GM19324 (cell line): ENCODE measurements at regions not wholly inside any gene's neighbourhood (a gene's known extent, or its start where the extent isn't known, plus 50 kb on each side); places are given as distances from the start of the nearest gene placed in this dataset.

ENCODE experiments used
- ATAC-seq: cut with Tn5 transposase; IDR thresholded peaks from one replicate; pipeline ENCODE4 v1.9.1; 2021; ENCODE audit warnings: mild to moderate bottlenecking, moderate library complexity; ENCODE audit not compliant: unreplicated experiment, low FRiP score

DNA sequence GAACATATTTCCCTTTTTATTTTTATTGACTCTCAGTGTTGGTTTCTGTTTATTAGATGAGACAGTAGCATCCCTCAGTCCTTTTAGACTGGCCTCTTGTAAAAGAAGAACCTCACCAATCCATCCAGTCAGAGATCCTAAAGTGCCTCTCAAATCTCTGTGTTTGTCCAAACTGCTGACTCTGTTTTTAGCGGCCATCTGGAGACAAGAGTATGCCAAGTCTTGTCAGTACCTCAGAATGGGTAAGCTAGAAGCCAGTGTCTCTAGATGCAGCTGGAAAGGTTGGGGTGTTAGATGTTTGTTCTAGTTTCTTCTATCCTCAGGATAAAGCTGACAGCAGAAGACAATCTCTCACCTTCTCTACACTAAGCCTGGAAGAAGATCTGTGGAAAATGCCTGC, 537.7 kb upstream of the ZNF385D start:
- ATAC-seq: no peak

DNA sequence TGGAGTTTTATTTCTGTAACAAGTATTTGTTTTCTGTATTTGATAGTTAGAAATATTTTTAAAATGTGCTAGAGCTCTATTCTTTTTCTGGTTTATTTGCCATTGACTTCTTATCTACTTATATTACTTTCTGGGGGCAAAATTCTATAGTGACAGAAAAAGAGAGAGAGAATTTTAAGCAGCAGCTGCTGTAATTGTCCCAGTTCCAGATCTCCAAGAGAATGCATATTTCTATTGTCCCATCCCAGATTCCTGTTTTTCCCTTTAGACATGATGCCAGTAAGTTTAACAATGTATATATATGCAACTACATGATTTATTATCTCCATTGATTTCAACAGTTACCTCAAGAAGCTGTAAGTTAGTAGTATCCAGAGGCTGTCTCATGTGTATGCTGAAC, 541.7 kb upstream of the ZNF385D start:
- ATAC-seq: no peak

DNA sequence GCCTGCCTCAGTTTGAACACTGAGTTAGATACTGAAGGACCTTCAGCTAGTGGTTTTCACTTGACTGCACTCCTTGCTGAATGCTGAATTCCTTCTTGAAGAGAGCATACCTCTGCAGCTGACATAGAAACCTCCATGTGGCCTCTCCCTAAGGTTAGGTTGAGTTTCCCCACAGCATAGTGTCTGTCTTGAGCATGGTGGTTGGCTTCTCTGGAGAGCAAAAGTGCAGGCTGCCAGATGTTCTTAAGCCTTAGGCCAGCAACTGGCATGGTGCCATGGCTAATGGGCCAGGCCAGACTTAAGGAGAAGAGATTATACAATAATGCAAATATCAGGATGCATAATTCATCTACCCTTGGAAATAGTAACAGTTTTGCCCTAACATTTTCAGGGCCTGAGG, 545.6 kb upstream of the ZNF385D start:
- ATAC-seq: no peak

DNA sequence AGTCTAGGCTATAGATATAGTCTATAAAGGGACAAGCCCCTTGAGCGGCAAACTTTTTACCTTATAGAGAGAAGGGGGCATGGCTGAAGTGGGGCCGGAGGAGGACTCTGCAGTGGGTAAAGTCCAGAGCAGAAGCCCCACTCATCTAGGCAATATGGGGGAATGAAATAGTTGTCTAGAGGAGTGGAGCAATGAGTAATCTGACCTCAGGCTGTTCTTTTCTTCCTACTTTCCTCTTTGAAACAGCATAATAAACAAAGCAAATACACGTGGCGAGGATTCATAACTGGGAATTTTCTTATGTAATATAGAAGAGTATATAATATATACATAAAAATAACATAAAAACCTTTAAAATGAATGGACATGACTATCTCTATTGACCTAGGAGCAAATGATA, 546.4 kb upstream of the ZNF385D start:
- no peak for ATAC-seq

DNA sequence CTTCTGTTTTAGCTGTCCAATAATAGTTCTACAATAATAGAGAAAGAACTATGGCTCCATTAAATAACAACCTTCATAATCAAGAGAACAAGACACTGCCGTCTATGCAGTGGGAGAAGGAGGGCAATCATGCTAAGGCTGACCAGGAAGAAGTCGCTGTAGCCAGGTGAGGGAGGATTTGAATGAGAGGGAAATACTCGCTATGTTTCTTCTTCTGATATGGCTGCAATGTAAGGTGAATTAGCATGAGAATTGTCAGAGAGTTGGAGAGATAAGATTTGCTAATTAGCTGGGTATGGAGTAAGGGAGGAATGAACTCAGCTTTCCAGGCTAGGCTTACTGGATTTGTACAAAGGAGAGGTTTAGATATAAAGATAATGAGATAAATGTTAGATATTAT, 555.4 kb upstream of the ZNF385D start:
- no peak for ATAC-seq

DNA sequence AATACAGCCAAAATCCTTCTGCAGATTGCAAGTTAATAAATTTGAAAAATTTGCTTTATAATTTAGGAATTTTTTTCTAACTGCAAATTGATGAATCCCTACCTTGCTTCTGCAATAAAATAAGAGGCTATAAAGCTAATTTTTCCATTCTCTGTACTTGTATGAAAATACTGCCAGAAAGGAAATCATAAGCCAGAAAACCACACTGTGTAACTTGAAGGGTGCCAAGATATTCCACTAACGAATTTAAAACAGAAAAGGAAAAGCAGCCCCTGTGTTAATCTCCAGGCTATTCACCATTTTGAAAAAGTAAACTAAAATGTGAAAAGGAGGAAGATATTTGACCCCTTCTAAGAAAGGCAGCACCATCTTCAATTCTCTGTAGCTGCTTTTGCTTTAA, 557.9 kb upstream of the ZNF385D start:
- no peak for ATAC-seq

DNA sequence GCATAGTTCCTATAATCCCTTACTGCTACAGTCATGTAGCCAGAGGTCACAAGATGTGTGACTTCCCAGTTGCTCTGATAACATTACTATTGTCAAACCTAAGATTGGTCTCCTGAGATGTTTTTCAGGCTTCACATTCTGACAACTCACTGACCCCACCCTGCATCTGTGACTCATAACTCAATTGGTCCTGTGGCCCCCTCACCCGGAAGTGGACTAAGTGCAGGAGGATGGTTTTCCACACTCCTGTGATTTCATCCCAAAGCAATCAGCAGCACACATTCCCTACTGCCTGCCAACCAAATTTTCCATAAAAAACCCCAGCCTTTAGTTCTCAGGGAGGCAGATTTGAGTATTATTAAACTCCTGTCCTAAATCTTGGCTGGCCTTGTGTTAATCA, 564.9 kb upstream of the ZNF385D start:
- ATAC-seq: no peak

DNA sequence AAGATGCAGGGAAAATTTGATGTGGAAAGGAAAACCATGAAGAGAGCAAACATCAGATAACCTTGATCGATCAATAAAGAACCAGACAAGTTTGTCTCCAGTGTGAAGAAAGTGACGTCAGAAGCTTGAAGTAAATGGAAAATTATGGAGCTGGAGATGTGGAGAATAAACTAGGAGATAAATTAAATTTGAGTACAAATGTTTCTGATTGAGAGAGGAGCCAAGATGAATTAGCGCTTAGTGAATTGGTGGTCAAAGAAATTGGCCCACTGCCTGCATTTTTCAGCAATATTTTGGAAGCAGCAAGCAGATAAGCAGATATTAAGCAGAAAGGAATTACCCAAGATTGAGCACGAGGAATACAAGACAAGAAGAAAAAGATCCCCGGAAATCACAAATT, 567.3 kb upstream of the ZNF385D start:
- ATAC-seq: no peak

DNA sequence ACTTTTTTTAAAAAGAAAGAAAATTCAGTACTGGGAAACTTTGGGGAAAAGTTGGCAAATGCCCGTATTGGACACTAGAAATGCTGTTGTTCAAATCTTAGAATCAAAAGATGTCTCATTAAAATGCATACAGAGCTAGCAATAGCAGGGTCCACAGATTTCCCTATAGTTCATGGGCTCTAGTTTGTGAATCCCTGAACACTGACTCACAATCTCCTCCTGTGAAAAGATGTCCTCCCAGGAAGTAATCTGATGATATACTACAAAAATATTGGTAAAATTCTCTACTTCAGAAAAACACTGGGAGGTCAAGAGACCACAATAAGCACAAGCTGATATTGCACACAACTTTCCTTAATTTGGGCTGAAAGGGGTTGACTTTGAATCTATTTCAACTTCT, 568.4 kb upstream of the ZNF385D start:
- ATAC-seq: no peak

DNA sequence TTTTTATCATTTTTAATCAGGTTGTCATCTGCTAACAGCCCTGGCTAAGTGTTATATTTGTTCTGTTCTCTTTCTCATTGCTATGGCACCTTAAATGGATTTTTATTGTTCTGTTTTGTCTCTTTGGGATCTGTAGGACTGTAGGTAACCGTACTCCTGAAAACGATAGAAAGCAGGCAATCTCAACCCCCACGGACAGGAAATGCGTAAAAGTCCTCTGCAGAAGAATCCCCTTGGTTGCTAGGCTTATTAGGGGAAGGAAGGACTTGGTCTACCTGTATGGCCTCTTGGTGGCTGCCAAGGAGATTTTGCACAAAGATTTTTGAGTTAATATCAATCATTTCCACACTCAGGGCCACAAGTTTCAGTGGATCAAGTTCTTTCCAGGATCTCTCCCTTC, 571.9 kb upstream of the ZNF385D start:
- no peak for ATAC-seq

DNA sequence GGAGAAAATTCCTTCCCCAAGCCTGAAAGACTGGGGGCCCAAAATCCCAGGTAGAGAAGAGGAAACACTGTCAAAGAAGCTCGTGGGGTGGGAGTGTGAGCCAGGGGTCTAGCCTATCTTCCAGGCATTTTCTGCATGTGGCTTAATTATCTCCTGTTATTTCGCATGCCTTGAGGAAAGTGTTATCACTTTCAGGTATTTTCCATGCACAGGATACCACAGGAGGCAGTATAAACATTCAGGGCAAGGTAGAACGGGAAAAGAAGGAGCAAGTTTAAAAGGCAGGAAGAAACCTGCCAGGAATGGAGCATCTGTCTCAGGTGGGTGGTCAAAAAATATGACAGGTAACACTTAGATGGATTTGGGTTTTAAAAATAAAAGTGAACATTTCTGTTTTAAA, 575.3 kb upstream of the ZNF385D start:
- no peak for ATAC-seq

DNA sequence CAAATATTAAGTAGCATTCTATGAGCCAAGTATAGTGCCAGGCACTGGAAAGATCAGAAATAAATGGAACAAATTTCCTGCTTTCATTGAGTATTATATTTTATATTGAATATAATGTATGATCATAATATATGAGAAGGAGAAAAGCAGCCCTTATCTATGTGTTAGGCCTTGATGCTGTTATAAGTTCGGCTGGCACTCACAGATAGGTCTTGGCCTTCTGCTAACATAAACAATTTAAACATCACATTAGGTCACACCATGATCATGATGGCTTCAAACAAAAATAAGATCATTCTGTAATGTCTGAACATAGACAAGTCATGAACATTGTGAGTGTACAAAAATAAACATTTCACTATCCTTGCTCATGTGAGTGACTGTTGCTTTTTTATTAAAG, 584.0 kb upstream of the ZNF385D start:
- no peak for ATAC-seq

DNA sequence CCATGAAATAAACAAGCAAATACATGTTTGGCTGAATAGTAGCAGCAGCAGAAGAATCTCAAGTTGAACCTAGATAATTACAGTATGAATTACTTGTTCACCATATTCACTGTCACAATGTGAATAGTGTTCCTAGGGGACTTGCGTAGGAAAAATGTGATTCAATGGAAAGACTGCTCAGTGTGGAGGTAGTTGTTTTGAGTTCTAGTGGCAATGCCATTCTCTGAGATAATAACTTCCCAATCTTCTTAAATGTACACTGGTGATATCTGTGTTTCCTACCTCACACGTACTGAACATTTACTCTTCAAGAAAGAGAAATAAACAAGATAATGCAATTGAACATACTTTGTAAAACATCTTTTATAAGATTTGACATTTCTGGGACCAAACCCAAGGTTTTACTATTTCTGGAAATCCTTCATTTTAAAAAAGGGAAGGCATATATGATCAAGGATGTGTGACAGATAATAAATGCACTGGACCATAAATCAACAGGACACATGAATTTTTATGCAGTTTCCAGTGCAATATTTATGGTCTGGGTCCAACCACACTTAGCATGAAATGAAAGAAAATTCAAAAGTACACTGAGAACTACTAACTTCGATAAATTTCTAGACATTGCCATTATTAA, 598.3 kb upstream of the ZNF385D start:
- ATAC-seq: no peak

DNA sequence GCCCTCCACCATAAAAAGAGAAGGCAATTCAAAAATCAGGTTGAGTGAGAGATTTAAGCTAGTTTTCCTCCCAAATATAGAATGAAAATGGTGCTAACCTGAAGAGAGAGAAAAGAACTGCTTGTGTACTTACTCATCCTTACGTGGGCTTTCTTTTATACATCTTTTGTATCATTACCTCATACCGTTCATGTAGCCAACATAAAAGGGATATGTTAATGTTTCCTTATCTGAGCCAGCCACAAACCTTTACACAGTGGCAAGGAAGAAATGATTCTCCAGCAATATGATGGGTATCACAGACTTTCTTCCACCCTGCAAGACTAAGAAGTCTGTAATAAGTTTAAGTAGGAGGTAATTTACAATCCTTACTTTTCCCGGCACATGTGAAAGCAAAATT, 600.8 kb upstream of the ZNF385D start:
- no peak for ATAC-seq

DNA sequence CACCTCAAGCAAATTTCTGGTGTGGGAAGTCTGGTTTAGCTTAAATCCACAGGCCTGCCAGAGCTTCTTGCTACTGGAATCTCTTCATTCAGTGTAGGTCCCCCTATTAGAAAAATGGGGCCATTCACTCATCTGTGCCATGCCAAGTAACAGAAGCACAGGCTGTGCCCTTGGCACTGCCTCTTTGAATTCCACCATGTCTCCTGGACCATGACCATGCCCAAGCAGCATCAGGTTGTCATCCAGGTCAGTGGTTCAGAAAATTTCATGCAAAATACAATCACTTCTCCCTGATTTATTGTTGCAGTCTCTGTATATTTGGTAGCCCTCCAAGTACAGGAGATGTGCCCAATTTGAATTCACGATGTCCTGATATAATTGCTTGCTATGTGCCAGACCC, 602.1 kb upstream of the ZNF385D start:
- ATAC-seq: no peak

DNA sequence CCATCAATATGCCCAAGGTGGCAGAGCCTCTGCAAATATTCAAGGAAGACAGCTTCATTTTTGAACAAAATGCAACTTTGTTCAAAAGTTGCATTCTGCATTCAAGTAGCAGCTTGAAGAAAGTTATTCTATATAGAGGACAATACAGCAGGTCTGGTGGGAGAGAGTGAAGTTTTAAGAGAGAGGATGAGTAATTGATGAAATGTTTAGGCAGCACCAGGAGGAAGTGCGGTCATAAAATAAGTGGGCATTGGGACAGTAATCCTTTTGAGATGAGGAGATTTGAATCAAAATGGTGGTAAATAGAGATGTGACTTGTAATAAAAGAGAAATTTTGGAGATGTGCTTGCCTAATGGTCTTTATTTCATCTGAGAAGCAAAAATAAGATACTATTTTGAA, 607.3 kb upstream of the ZNF385D start:
- ATAC-seq: no peak

DNA sequence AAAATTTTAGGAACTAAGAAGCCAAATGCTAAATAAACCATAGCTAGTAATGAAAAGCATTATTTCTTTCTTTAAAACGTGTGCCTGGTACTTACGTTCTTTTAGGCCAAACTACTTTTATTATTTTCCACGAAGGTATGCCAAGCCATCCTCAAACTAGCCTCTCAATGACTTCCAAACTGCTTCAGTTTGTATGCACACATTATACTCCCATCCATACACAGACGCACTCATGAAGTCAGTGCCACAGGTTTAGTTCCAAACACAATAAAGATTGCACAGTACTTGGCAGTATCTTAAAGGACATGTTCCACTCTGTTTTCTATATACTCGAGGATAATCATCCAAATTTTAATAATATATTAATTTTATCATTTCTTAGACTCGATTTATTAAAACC, 609.2 kb upstream of the ZNF385D start:
- no peak for ATAC-seq

DNA sequence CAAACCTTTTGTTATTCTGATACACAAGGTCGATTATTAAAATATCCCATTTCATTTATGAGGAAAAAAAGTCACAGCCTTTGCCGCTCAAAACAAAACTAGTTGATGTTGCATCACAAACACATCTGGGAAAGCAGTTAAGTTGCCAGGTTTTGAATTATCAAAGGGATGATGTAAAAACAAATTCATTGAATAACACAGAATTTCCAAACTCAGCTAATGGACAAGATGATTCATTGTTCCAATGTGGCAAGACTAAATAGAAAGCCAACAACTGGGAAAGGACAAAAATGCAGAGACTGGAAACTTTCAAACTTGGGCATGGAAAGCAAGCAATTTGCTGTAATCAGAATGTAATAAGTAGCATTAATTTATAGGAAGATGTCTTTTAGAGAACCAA, 610.0 kb upstream of the ZNF385D start:
- ATAC-seq: no peak

DNA sequence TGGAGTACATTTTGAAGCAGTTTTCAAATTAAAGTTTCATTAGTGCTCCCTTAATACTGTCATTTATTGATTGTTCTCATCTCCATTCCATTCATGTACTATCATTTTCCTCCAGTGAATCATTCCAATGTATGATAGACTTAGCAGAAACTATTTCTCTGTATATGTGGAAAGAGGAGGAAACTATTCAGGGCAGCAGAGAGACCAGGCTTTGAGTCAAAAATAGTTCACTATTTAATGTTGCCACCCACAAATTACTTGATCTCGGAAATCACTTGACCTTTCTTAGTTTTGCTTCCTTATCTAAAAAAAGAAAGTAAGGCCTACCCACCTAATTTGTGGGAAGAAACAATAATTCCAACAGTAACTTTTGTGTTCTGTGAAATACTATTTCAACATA, 610.5 kb upstream of the ZNF385D start:
- ATAC-seq: no peak

DNA sequence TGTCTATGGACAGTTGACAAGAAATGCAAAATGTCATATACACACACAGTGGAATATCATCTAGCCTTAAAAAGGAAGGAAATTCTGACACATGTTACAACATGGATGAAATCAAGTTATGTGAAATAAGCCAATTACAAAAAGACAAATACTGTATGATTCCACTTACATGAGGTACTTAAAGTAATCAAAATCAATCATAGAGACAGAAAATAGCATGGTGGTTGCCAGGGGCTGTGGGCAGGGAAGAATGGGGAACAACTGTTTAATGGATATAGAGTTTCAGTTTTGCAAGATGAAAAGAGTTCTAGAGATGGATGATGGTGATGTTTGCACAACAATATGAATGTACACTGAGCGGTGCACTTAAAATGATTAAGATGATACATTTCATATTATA, 613.8 kb upstream of the ZNF385D start:
- no peak for ATAC-seq

DNA sequence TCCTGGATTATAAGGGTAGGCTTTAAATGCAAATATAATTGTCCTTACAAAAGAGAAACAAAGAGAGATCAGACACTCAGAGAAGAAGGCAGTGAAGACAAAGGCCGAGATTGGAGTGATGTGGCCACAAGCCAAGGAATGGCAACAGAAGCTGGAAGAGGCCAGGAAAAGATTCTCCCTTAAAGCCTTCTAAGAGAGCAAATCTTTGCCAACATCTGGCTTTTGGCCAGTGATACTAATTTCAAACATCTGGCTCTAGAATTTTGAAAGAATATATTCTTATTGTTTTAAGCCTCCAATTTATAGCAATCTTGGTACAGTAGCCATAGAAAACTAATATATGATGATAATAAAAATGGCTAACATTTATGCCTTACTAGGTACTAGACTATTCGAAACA, 615.8 kb upstream of the ZNF385D start:
- ATAC-seq: no peak

DNA sequence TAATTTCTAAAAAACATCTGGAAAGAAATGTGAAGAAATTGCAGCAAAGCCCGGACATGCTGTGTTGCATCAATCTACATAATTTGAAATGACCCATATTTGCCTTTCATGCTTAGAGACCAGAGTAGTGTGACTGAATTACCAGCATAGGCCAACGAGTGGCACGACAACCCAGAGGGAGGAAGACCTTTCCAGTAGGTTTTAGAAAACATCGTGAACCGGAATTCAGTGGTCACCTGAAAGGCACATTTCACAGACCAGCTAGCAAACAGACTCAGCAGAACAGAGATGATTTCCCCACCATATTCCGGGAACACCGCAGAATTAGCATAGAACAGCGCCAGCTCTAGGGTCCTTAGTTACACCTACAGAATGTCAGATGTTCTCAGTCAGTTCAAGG, 620.0 kb upstream of the ZNF385D start:
- no peak for ATAC-seq

DNA sequence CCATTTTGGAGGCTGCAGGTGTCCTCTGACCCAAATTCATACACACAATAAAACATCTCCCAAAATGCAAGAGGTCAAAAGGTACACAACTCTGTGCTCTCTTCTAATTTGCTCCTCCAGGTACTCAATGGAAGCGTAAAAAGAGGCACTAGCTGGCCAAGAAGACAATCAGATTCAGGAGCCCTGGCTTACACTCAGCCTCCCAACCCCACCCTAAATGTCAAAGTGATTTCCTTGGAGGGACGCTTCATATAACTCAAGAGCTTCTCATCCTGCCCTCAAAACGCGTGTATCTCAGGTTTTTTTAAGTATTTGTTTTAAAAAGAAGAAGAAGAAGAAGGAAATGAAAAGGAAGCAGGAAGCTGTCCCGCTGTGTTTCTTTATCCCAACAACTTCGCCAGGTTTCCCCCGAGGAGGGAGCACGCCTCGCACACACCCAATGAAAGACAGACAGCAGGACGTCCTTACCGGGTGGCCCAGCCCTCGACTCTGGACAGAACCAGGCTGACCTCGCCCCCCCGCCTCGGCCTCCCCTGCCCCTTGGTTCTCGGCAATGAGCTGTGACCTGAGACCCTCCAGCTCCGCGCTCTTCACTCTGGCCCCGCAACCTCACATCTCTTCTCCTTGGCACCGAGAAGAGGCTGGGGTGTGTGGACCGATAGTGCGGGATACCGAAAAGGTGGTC, 620.7 kb upstream of the ZNF385D start:
- ATAC-seq: no peak
